Heart right ventricle (tissue), 16 donors: ENCODE measurements at regions not wholly inside any gene's neighbourhood (a gene's known extent, or its start where the extent isn't known, plus 50 kb on each side); places are given as distances from the start of the nearest gene placed in this dataset.

ENCODE experiments used
- ATAC-seq, 8 donors: fragments of 200-7000 bp; cut with Tn5 transposase; one replicate each; pipeline ENCODE4 v1.9.1; 2020; ENCODE audit warnings: mild to moderate bottlenecking in 8 of 8, moderate library complexity in 8 of 8, moderate number of reproducible peaks in 1 of 8
- DNase-seq, 2 donors: peaks; one replicate each; pipeline ENCODE4 v3.0.0-alpha.2; 2020
- H3K27ac ChIP-seq, 10 donors: fragments of 200-600 bp; sonication (generic) in 2 of 10; one replicate each; pipeline versions ENCODE4 v1.5.0 to v1.8.0; 2020 to 2022; ENCODE audit warnings: mild to moderate bottlenecking in 3 of 10
- H3K27me3 ChIP-seq, 7 donors: fragments of 200-600 bp; one replicate each; pipeline ENCODE4 v1.8.0; 2021 to 2022; ENCODE audit warnings: mild to moderate bottlenecking in 2 of 7
- H3K36me3 ChIP-seq, 9 donors: fragments of 200-600 bp; sonication (generic) in 1 of 9; one replicate each; pipeline versions ENCODE4 v1.5.0 to v1.8.0; 2020 to 2022; ENCODE audit warnings: mild to moderate bottlenecking in 2 of 9
- H3K4me1 ChIP-seq, 9 donors: fragments of 200-600 bp; sonication (generic) in 1 of 9; one replicate each; pipeline versions ENCODE4 v1.5.0 to v1.8.0; 2020 to 2022; ENCODE audit warnings: mild to moderate bottlenecking in 4 of 9
- H3K4me3 ChIP-seq, 10 donors: fragments of 200-600 bp; sonication (generic) in 2 of 10; one replicate each; pipeline versions ENCODE4 v1.5.0 to v1.8.0; 2020 to 2022; ENCODE audit warnings: mild to moderate bottlenecking in 7 of 10, moderate library complexity in 2 of 10
- H3K9me3 ChIP-seq, 11 donors: fragments of 200-600 bp in 10 of 11; sonication (generic) in 2 of 11; one replicate each; pipeline versions ENCODE4 v1.5.0 to v1.8.0; 2013 to 2022; ENCODE audit warnings: mild to moderate bottlenecking in 2 of 11, control low read depth in 1 of 11, moderate library complexity in 1 of 11
- CTCF ChIP-seq, 9 donors: fragments of 200-600 bp; sonication (generic) in 2 of 9; IDR thresholded peaks; one replicate each; pipeline versions ENCODE4 v1.5.0 to v1.8.0; 2021 to 2022; ENCODE audit warnings: antibody characterized with exemption in 9 of 9, mild to moderate bottlenecking in 5 of 9, moderate library complexity in 1 of 9
- WGBS, 2 donors: extraction: QIAGEN DNeasy Blood & Tissue Kit; methylation state at CpG; one replicate each; pipeline ENCODE4 v1.1.7; 2013; ENCODE audit warnings: inconsistent platforms in 1 of 2; 5-methylcytosine and 5-hydroxymethylcytosine counted together
- intact Hi-C, 10 donors: fragments of 100-400 bp; cut with DNase I; formaldehyde crosslinking; loops; one replicate each; pipeline versions ENCODE4 v1.11.1 to v1.14.2; 2022
- donor health status: Arrhythmogenic right ventricular cardiomyopathy.
- donor health status: ischemic (EF 13 %, LVEDD 7.1; RV severe dilation, severe dysfunction).
- donor health status: healthy with polysubstance abuse.
- donor health status: DM: no; HTN: yes; CAD: no.
- donor health status: DM: no; HTN: no; CAD: no.
- donor health status: ischemic (EF 25% LVEDD 6.9; RV normal size, moderate dysfunction).
- donor health status: ischemic (EF 25% LVEDD 5.7; RV mildly dilated, moderate dysfunction).
- donor health status: healthy.
- donor health status: DM: yes; HTN: yes; CAD: no.
- donor health status: Ischemic cardiomyopathy.
- donor health status: ischemic (EF 35%, LVEDD 5.7; RV mildly dilated, moderate dysfunction).
- donor health status: nonischemic (EF 11% LVEDD 7.7; RV severe dilation, severe dysfunction).
- donor health status: DM: yes; HTN: yes; CAD: no.
- donor health status: PGD.
- donor health status: ischemic (EF 29% LVEDD 5.4; RV normal size, mild dysfunction).
- donor health status: nonischemic (EF 23%, LVEDD 6.1; RV moderate dilation, normal function).

- ATAC-seq (no peak), DNase-seq (no peak)
- Histone ChIP-seq H3K4me1 (no peaks in the 10 kb centered on the region), H3K36me3 (no peaks in the 10 kb centered on the region), H3K9me3 (no peaks in the 10 kb centered on the region), H3K4me3 (no peak overlapping the region), H3K27me3 (peaks cover 0 to 9% (median 0%) of the 10 kb centered on the region in 7 donors), H3K27ac (no peak overlapping the region)
- TF ChIP-seq CTCF (IDR thresholded peaks at IDR 0.05): no peak
- intact Hi-C loops: no loop called here
- WGBS, 2 donors: 64 to 72% methylated on average over 1 of the region's 1 CpG
Observed at GRCh38 chr6:130314271-130314670, 51.5 kb upstream of the TMEM200A start.

- WGBS, 2 donors: 69 to 80% methylated on average over 4 of the region's 4 CpGs
- intact Hi-C loops: no loop called here
- H3K36me3 ChIP-seq: no peaks in the 10 kb centered on the region
- no peak for TF ChIP-seq CTCF (IDR thresholded peaks at IDR 0.05)
- no peaks in the 10 kb centered on the region for H3K9me3 ChIP-seq
- H3K27me3 ChIP-seq: peaks cover 0 to 5% (median 0%) of the 10 kb centered on the region in 7 donors
- H3K4me3 ChIP-seq: no peak overlapping the region
- DNase-seq (no peak), ATAC-seq (no peak)
- H3K4me1 ChIP-seq: no peaks in the 10 kb centered on the region
- H3K27ac ChIP-seq: no peak overlapping the region
Observed at GRCh38 chr6:130313206-130313605, 52.6 kb upstream of the TMEM200A start.

- H3K4me3 ChIP-seq: no peak overlapping the region
- H3K9me3 ChIP-seq: no peaks in the 10 kb centered on the region
- H3K27ac ChIP-seq: no peak overlapping the region
- H3K36me3 ChIP-seq: no peaks in the 10 kb centered on the region
- no peaks in the 10 kb centered on the region for H3K4me1 ChIP-seq
- H3K27me3 ChIP-seq: peaks cover 0 to 5% (median 0%) of the 10 kb centered on the region in 7 donors
- no peak for DNase-seq
- no peak for TF ChIP-seq CTCF (IDR thresholded peaks at IDR 0.05)
- no peak for ATAC-seq
- intact Hi-C loops: no loop called here
Observed at GRCh38 chr6:130309028-130309427, 56.8 kb upstream of the TMEM200A start.

GRCh38 chr6:130307752-130308361 is 58.0 kb upstream of the TMEM200A start:
- 65 to 67% methylated on average over 1 of the region's 1 CpG for WGBS, 2 donors
- DNase-seq (no peak), ATAC-seq (no peak)
- H3K27me3 ChIP-seq: no peaks in the 10 kb centered on the region
- H3K36me3 ChIP-seq: no peaks in the 10 kb centered on the region
- no peaks in the 10 kb centered on the region for H3K4me1 ChIP-seq
- intact Hi-C loops: no loop called here
- no peak for TF ChIP-seq CTCF (IDR thresholded peaks at IDR 0.05)
- H3K4me3 ChIP-seq: no peak overlapping the region
- H3K27ac ChIP-seq: no peak overlapping the region
- no peaks in the 10 kb centered on the region for H3K9me3 ChIP-seq
